CD14-positive monocyte (primary cell): ENCODE measurements at regions not wholly inside any gene's neighbourhood (a gene's known extent, or its start where the extent isn't known, plus 50 kb on each side); places are given as distances from the start of the nearest gene placed in this dataset.

ENCODE experiments used
- DNase-seq, 3 donors: peaks; one replicate each; pipeline ENCODE4 v3.0.0-alpha.2; 2011 to 2022
- H2AFZ ChIP-seq: 2 replicates; pipeline ENCODE4 v1.6.0; 2012; ENCODE audit warnings: mild to moderate bottlenecking, low read depth, low read length, inconsistent platforms; ENCODE audit not compliant: insufficient read depth, poor library complexity, severe bottlenecking
- H3K27ac ChIP-seq, 2 donors: 1 replicate in 1 of 2; 2 replicates in 1 of 2; pipeline ENCODE4 v1.5.1; 2012 to 2013; ENCODE audit warnings: low read length in 2 of 2, control low read depth in 1 of 2, inconsistent platforms in 1 of 2, low read depth in 1 of 2, mild to moderate bottlenecking in 1 of 2
- H3K27me3 ChIP-seq, 2 donors: one replicate each; pipeline versions ENCODE4 v1.6.0 to v1.6.1; 2011 to 2013; ENCODE audit warnings: low read length in 2 of 2; ENCODE audit not compliant: control insufficient read depth in 2 of 2, insufficient read depth in 2 of 2
- H3K36me3 ChIP-seq, 2 donors: replicated peaks in 1 of 2; 1 replicate in 1 of 2; 2 replicates in 1 of 2; pipeline versions ENCODE4 v1.5.1 to v1.6.1; 2012 to 2013; ENCODE audit warnings: low read length in 2 of 2, control low read depth in 1 of 2, inconsistent platforms in 1 of 2, mild to moderate bottlenecking in 1 of 2; ENCODE audit not compliant: insufficient read depth in 2 of 2, control insufficient read depth in 1 of 2
- H3K4me1 ChIP-seq, 2 donors: 1 replicate in 1 of 2; 2 replicates in 1 of 2; pipeline versions ENCODE4 v1.5.1 to v1.6.1; 2012 to 2013; ENCODE audit warnings: low read length in 2 of 2, control low read depth in 1 of 2, inconsistent platforms in 1 of 2, mild to moderate bottlenecking in 1 of 2, moderate library complexity in 1 of 2; ENCODE audit not compliant: insufficient read depth in 2 of 2, control insufficient read depth in 1 of 2
- H3K4me2 ChIP-seq: replicated peaks from 2 replicates; pipeline ENCODE3; 2012; ENCODE audit warnings: low read length, moderate library complexity, mild to moderate bottlenecking; ENCODE audit not compliant: poor library complexity, severe bottlenecking; ENCODE audit errors: extremely low read depth
- H3K4me3 ChIP-seq, 3 experiments: fragments of 200-600 bp in 1 of 3; sonication (generic) in 1 of 3; replicated peaks in 1 of 3; 1 replicate in 2 of 3; 2 replicates in 1 of 3; pipeline ENCODE4 v1.5.1; 2011 to 2013; ENCODE audit warnings: low read length in 3 of 3, mild to moderate bottlenecking in 3 of 3, control low read depth in 2 of 3, low read depth in 2 of 3, inconsistent platforms in 1 of 3, moderate library complexity in 1 of 3
- H3K79me2 ChIP-seq: 2 replicates; pipeline ENCODE4 v1.6.0; 2012; ENCODE audit warnings: mild to moderate bottlenecking, control low read depth, inconsistent platforms, low read length, moderate library complexity; ENCODE audit not compliant: insufficient read depth
- H3K9ac ChIP-seq: 2 replicates; pipeline ENCODE4 v1.6.0; 2017; ENCODE audit warnings: low read length, mild to moderate bottlenecking; ENCODE audit not compliant: insufficient read depth, poor library complexity, severe bottlenecking
- H3K9me3 ChIP-seq, 2 donors: replicated peaks in 1 of 2; 1 replicate in 1 of 2; 2 replicates in 1 of 2; pipeline versions ENCODE4 v1.5.1 to v1.6.1; 2012 to 2013; ENCODE audit warnings: low read length in 2 of 2, control low read depth in 1 of 2; ENCODE audit not compliant: control insufficient read depth in 1 of 2, insufficient read depth in 1 of 2
- H4K20me1 ChIP-seq: 2 replicates; pipeline ENCODE4 v1.6.0; 2012; ENCODE audit warnings: mild to moderate bottlenecking, low read length, control low read depth, moderate library complexity; ENCODE audit not compliant: insufficient read depth
- H3K27ac Mint-ChIP-seq, 7 donors: one replicate each; pipeline ENCODE4 v1.8.0; 2020; ENCODE audit warnings: mild to moderate bottlenecking in 7 of 7, mixed read lengths in 7 of 7, moderate library complexity in 6 of 7, inconsistent platforms in 2 of 7
- H3K27me3 Mint-ChIP-seq, 3 donors: one replicate each; pipeline ENCODE4 v1.8.0; 2021 to 2022; ENCODE audit warnings: low read depth in 3 of 3, mild to moderate bottlenecking in 3 of 3, mixed read lengths in 3 of 3, moderate library complexity in 3 of 3, inconsistent platforms in 1 of 3
- H3K36me3 Mint-ChIP-seq, 2 donors: one replicate each; pipeline ENCODE4 v1.8.0; 2020; ENCODE audit warnings: mixed read lengths in 2 of 2, inconsistent platforms in 1 of 2, mild to moderate bottlenecking in 1 of 2
- H3K4me1 Mint-ChIP-seq: one replicate; pipeline ENCODE4 v1.8.0; 2020; ENCODE audit warnings: mild to moderate bottlenecking, mixed read lengths
- H3K4me3 Mint-ChIP-seq, 2 donors: one replicate each; pipeline ENCODE4 v1.8.0; 2020; ENCODE audit warnings: mild to moderate bottlenecking in 2 of 2, mixed read lengths in 2 of 2, moderate library complexity in 1 of 2
- H3K9me3 Mint-ChIP-seq, 7 donors: one replicate each; pipeline ENCODE4 v1.8.0; 2020 to 2022; ENCODE audit warnings: mixed read lengths in 7 of 7, mild to moderate bottlenecking in 6 of 7, moderate library complexity in 6 of 7, inconsistent platforms in 2 of 7
- CTCF ChIP-seq: fragments of 200-600 bp; IDR thresholded peaks from one replicate; pipeline ENCODE4 v1.8.0; 2022; ENCODE audit warnings: antibody characterized with exemption, mild to moderate bottlenecking
- WGBS: methylation state at CpG from one replicate; pipeline ENCODE4 v1.1.5; 2013; ENCODE audit warnings: missing lambda C conversion rate; ENCODE audit not compliant: insufficient coverage; 5-methylcytosine and 5-hydroxymethylcytosine counted together
- intact Hi-C, 2 donors: fragments of 100-400 bp; cut with micrococcal nuclease; formaldehyde crosslinking; loops; one replicate each; pipeline versions ENCODE4 v1.15.0 to v1.15.1; 2023

GRCh38 chr14:100426314-100426713 is 103.2 kb downstream of the SLC25A47 start:
- Mint-ChIP-seq H3K27ac (no peak overlapping the region), H3K36me3 (peaks cover 14 to 21% of the 10 kb centered on the region in 2 donors), H3K9me3 (no peaks in the 10 kb centered on the region), H3K4me3 (no peak overlapping the region), H3K27me3 (peaks cover 0 to 2% (median 0%) of the 10 kb centered on the region in 3 donors), H3K4me1 (peaks cover 34% of the 10 kb centered on the region)
- 98% methylated on average over 12 of the region's 12 CpGs for WGBS
- H3K9ac ChIP-seq: no peak overlapping the region
- H3K79me2 ChIP-seq: no peaks in the 10 kb centered on the region
- H4K20me1 ChIP-seq: peaks cover 6% of the 10 kb centered on the region
- H3K9me3 ChIP-seq: no peaks in the 10 kb centered on the region
- no peak overlapping the region for H3K27ac ChIP-seq
- peaks cover 21 to 32% of the 10 kb centered on the region in 2 donors for H3K4me1 ChIP-seq
- no peaks in the 10 kb centered on the region for H3K27me3 ChIP-seq
- no peak for DNase-seq
- H3K4me3 ChIP-seq: no peak overlapping the region
- no peak overlapping the region for H3K4me2 ChIP-seq
- TF ChIP-seq CTCF: no peak
- intact Hi-C loops: no loop called here
- no peak overlapping the region for H2AFZ ChIP-seq
- H3K36me3 ChIP-seq: no peaks in the 10 kb centered on the region

- H3K4me2 ChIP-seq: no peak overlapping the region
- H3K36me3 ChIP-seq: no peaks in the 10 kb centered on the region
- H3K27me3 ChIP-seq: no peaks in the 10 kb centered on the region
- no peaks in the 10 kb centered on the region for H3K9me3 ChIP-seq
- Mint-ChIP-seq H3K36me3 (peaks cover 14 to 21% of the 10 kb centered on the region in 2 donors), H3K27ac (peak overlapping the region in 4 of 7 donors; percentile 3 to 60 (median 28)), H3K4me1 (peaks cover 34% of the 10 kb centered on the region), H3K27me3 (peaks cover 0 to 2% (median 0%) of the 10 kb centered on the region in 3 donors), H3K9me3 (peaks cover 0 to under 1% (median 0%) of the 10 kb centered on the region in 7 donors), H3K4me3 (no peak overlapping the region)
- TF ChIP-seq CTCF: no peak
- no peak for DNase-seq
- H3K79me2 ChIP-seq: no peaks in the 10 kb centered on the region
- H3K4me3 ChIP-seq: no peak overlapping the region
- H3K9ac ChIP-seq: no peak overlapping the region
- H3K27ac ChIP-seq: no peak overlapping the region
- no peak overlapping the region for H2AFZ ChIP-seq
- WGBS: 95% methylated on average over 6 of the region's 6 CpGs
- peaks cover 6% of the 10 kb centered on the region for H4K20me1 ChIP-seq
- intact Hi-C loops: no loop called here
- peaks cover 21 to 32% of the 10 kb centered on the region in 2 donors for H3K4me1 ChIP-seq
These were observed 104.0 kb downstream of the SLC25A47 start for GRCh38 chr14:100427166-100427565.
